ENCODE measurements at regions not wholly inside any gene's neighbourhood (a gene's known extent, or its start where the extent isn't known, plus 50 kb on each side); places are given as distances from the start of the nearest gene placed in this dataset.

- no peaks in the 10 kb centered on the region for H3K4me1 ChIP-seq (ENCODE audit: insufficient read depth, low read length)
- CTCF ChIA-PET: no interaction called here
- no peak overlapping the region for H3K4me3 Mint-ChIP-seq
- H3K27me3 Mint-ChIP-seq: no peaks in the 10 kb centered on the region
- POLR2A ChIA-PET: no interaction called here
- no peak for DNase-seq
- H3K36me3 ChIP-seq (ENCODE audit: insufficient read depth, low read length): no peaks in the 10 kb centered on the region
- ATAC-seq (ENCODE audit: poor library complexity): no peak
- no peak overlapping the region for H3K4me3 ChIP-seq (ENCODE audit: low read length)
- H3K27ac Mint-ChIP-seq: no peak overlapping the region
- no peaks in the 10 kb centered on the region for H3K27me3 ChIP-seq (ENCODE audit: control insufficient read depth in 1 of 2, insufficient read depth in 2 of 2, low read length in 2 of 2)
- H3K4me1 Mint-ChIP-seq (ENCODE audit: low read depth): no peaks in the 10 kb centered on the region
- intact Hi-C loops (cut with DNase I, micrococcal nuclease): no loop called here
- H3K36me3 Mint-ChIP-seq (ENCODE audit: low read depth): no peaks in the 10 kb centered on the region
- peaks cover 8% of the 10 kb centered on the region for H3K9me3 Mint-ChIP-seq
- H3K9me3 ChIP-seq (ENCODE audit: control insufficient read depth in 1 of 2, insufficient read depth in 1 of 2, low read length in 2 of 2): peaks cover 0 to 6% of the 10 kb centered on the region in 2 experiments
- TF ChIP-seq CTCF (IDR thresholded peaks at IDR 0.05): no peak
- H3K27ac ChIP-seq (ENCODE audit: low read depth in 1 of 2, low read length in 2 of 2): no peak overlapping the region
These were observed 822.6 kb downstream of the TLE1 start for GRCh38 chr9:80866576-80867227.

GRCh38 chr9:80866121-80866520 lies 823.2 kb downstream of the TLE1 start:
- Histone ChIP-seq H3K9me3 (ENCODE audit: control insufficient read depth in 1 of 2, insufficient read depth in 1 of 2, low read length in 2 of 2) (peaks cover 0 to 6% of the 10 kb centered on the region in 2 experiments), H3K4me3 (ENCODE audit: low read length) (no peak overlapping the region), H3K27ac (ENCODE audit: low read depth in 1 of 2, low read length in 2 of 2) (no peak overlapping the region), H3K27me3 (ENCODE audit: control insufficient read depth in 1 of 2, insufficient read depth in 2 of 2, low read length in 2 of 2) (no peaks in the 10 kb centered on the region), H3K4me1 (ENCODE audit: insufficient read depth, low read length) (no peaks in the 10 kb centered on the region), H3K36me3 (ENCODE audit: insufficient read depth, low read length) (no peaks in the 10 kb centered on the region)
- no peaks in the 10 kb centered on the region for H3K36me3 Mint-ChIP-seq (ENCODE audit: low read depth)
- ChIA-PET CTCF (no interaction called here), POLR2A (no interaction called here)
- no peak overlapping the region for H3K27ac Mint-ChIP-seq
- TF ChIP-seq CTCF (IDR thresholded peaks at IDR 0.05): no peak
- H3K4me1 Mint-ChIP-seq (ENCODE audit: low read depth): no peaks in the 10 kb centered on the region
- H3K27me3 Mint-ChIP-seq: no peaks in the 10 kb centered on the region
- intact Hi-C loops (cut with DNase I, micrococcal nuclease): no loop called here
- H3K9me3 Mint-ChIP-seq: peaks cover 8% of the 10 kb centered on the region
- ATAC-seq (ENCODE audit: poor library complexity): no peak
- DNase-seq: no peak
- H3K4me3 Mint-ChIP-seq: no peak overlapping the region

- Mint-ChIP-seq H3K4me1 (ENCODE audit: low read depth) (no peaks in the 10 kb centered on the region), H3K27ac (no peak overlapping the region), H3K27me3 (no peaks in the 10 kb centered on the region), H3K4me3 (no peak overlapping the region), H3K9me3 (peaks cover 9% of the 10 kb centered on the region), H3K36me3 (ENCODE audit: low read depth) (no peaks in the 10 kb centered on the region)
- ATAC-seq (ENCODE audit: poor library complexity) (no peak), DNase-seq (no peak)
- no peak overlapping the region for H3K4me3 ChIP-seq (ENCODE audit: low read length)
- no peaks in the 10 kb centered on the region for H3K36me3 ChIP-seq (ENCODE audit: insufficient read depth, low read length)
- TF ChIP-seq CTCF (IDR thresholded peaks at IDR 0.05): no peak
- CTCF ChIA-PET: no interaction called here
- H3K9me3 ChIP-seq (ENCODE audit: control insufficient read depth in 1 of 2, insufficient read depth in 1 of 2, low read length in 2 of 2): no peaks in the 10 kb centered on the region
- no peak overlapping the region for H3K27ac ChIP-seq (ENCODE audit: low read depth in 1 of 2, low read length in 2 of 2)
- intact Hi-C loops (cut with DNase I, micrococcal nuclease): no loop called here
- no peaks in the 10 kb centered on the region for H3K27me3 ChIP-seq (ENCODE audit: control insufficient read depth in 1 of 2, insufficient read depth in 2 of 2, low read length in 2 of 2)
- H3K4me1 ChIP-seq (ENCODE audit: insufficient read depth, low read length): no peaks in the 10 kb centered on the region
- POLR2A ChIA-PET: no interaction called here
These were observed 846.3 kb downstream of the TLE1 start for GRCh38 chr9:80843028-80843427.

All from CD4-positive, alpha-beta T cell (primary cell).